CD4-positive, alpha-beta T cell treated with Interleukin-1 beta for 1 hour (primary cell): ENCODE measurements at regions not wholly inside any gene's neighbourhood (a gene's known extent, or its start where the extent isn't known, plus 50 kb on each side); places are given as distances from the start of the nearest gene placed in this dataset.

Source experiments
- DNase-seq, 2 donors: peaks; one replicate each; pipeline ENCODE4 v3.0.0-alpha.2; 2020 to 2022

DNA sequence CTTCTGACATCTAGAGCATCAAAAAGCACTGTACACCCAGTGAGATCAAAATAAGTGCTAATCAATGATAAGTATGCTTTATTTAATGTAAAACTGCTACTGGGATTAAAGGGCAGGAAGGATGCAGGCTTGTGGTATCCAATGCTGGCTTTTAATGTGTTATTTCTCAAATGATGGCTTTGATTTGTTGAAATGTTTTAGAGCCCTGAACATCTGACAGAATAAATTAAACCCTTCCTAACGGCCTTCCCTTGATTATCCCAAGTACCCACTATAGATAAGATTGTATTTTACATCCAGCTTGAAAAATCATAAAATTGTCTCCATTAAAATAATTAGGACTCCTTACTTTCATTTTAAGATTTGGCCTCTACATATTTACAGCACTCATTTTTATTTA is 382.9 kb downstream of the HNRNPD start:
- DNase-seq, result no peak

DNA sequence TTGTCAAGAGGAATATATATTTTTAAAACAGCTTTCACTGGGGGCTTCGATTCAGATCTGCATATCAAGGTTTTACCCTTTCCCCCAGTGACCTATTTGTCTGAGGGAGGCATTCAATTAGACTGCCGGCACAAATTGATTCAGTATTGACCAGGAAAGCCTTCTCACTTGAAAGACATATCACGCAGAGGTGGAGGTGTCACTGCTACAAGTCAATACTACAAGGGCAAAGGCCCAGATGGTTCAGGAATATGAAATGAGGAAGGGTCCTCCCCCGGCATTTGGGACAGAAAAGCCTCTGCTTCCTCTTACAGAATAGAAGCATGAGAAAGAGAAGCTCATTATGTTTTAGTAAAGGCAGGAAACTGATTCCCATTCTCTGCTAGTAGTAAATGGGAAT is 383.6 kb downstream of the HNRNPD start:
- DNase-seq, result no peak

DNA sequence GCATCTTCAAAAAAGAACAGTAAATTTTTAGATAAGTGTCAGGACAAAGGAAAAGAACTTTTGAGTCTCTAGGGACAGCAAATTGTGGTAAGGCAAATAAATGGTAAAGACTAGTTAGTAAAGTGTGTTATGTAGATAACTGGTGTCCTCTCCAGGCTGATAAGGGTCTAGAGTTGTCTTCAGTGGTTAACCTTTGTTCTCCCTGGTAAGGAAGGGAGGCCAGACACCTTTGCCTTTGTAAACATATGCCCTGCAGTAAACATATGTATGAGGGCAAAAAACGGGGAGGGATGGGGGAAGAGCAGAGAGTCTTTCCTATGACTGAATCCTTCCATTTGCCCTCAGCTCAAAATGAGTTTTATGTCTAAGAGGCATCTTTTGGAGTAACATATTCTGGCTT is 384.6 kb downstream of the HNRNPD start:
- no peak for DNase-seq

DNA sequence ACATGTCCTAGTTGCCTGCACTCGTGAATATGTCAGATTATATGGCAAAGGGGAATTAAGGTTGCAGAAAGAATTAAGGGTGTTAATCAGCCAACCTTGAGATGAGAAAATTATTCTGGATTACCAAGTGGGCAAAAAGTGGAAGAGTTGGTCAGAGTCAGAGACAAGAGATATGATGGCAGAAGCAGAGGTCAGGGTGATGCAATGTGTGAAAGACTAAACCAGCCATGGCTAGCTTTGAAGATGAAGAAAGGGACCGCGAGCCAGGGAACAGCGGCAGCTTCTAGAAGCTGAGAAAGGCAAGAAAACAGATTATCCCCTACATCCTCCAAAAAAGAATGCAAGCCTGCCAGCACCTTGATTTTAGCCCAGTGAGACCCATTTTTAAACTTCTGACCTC is 385.6 kb downstream of the HNRNPD start:
- no peak for DNase-seq

DNA sequence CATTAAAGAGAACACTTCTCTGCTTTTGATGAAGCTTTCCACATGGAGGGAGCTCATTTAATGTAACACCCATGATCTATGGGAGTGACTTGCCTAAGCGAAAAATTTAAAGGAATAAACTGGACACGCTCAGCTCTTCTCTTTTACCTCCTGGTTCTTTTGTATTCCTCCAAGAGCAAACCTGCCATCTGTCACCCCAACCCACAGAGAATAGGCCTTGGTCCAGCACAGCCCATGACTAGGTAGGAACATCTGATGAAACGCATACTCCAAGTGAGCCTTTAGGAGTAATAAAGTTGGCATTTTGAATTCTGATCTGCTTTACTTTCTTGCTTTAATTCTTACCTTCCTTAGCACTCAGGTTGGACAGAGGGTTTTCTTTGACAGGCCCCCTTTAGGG is 389.0 kb downstream of the HNRNPD start:
- DNase-seq, result no peak

DNA sequence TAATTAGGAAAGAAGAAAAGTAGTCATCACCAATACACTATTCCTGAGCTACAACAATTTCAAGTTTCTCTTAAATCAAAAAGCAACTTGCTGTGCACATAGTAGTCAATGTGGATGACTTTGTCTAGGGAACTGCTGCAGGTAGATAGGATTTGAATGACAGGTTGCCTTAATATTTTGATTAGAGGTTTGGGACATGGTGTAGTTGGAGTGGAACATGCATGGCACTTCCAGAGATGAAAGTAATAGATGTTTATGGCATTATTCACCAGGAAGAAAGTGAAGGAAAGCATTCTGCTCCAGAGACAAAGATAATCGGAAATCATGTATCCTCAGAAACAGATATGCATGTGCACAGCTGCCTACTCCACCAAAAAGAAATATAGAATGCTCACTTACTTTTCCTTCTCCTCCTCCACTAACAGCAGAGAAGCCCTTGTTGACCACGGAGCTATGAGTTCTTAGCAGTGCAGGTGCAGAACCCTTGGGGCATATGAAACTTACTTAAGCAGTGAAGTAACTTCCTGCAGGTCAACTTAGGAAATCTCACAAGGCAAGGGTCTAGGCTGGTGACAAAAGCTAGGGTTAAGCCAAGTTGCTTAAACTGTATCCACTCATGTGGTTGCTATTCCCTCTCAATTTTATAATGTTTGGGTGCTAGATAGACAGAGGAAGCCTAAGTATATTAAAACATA is 390.8 kb downstream of the HNRNPD start:
- no peak for DNase-seq

DNA sequence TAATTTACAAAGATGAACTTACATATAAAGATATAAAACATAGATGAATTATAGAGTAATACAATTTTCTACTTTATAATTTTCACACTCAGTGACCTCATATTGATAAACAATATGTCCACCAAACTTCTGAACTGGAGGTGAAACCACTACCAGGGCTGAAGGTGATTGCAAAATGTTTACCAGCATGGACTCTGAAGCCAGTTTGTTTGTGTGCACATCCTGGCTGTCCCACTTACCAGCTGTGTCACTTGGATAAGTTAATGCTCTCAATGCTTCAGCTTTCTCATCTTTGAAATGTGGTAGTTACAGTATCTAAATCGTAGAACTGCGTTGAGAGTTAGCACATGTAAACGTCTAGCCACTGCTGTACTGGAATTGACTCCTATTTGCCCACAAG is 392.6 kb downstream of the HNRNPD start:
- DNase-seq, result no peak

DNA sequence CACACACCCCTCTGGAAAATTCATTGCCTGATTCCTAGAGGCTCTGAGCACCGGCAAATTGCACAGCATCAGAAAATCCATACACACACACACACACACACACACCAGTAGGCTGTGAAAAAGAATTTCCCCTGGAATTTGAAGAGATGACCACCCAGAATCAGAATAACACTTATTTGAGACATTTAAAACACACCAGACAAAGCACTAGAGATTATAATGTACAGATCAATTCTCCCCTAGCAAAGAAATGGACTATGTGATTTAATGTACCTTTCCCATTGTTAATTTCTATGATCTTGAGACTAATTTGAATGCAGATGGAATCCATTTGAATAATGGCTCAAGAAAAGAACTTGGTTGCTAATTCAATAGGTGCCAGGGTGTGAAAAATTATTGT is 399.3 kb downstream of the HNRNPD start:
- DNase-seq, result no peak

DNA sequence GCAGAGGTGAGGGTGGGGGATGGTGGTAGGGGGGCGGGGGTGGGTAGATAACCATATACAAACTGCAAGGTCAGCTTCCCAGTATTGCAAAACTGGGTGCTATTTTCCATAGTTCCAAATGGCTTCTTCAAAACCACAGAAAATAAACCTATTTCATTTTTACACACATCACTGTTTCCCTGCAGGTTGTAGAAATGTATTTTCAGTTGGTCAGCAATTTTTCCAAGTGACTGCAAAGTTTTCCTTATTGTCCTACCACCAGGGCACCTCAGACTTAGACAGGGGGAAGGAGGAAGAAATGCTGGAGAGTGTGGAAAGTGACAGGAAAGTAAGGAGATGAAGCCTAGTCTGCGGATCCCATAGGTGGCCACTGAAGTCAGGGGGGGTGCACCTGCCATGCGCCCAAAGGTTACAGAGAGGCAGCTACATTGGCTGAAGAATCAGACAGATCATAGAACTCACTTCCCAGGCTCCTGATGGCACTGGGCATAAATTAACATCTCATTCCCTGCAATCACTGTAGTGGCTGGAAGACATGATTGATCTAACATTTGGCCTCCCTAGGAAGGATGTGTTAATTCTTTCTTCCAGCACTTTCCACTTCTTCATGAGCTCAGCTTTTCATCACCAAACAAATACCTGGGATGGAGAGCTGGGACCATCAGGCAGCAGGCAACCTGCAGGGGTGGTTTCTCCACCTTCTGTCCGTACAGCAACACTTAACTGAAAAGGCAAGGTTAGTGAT is 402.0 kb downstream of the HNRNPD start:
- DNase-seq, result no peak

DNA sequence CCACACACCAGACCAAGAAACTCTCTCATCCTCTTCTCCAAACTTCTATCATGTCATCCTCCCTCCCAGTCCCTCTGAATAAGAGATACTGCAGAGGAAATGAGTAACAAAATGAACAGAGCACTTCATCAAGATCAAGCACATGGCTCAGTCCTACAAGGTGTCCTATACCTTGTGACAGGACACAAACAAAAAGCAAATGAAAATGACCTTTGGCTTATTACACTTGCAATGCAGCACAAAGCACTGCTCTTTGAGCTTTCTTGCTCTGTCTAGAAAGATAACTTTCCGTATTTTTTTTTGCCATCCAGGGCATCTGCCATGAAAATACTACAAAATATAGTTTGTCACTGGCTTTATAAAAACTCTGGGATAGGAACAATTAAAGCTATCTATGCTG is 402.7 kb downstream of the HNRNPD start:
- no peak for DNase-seq

DNA sequence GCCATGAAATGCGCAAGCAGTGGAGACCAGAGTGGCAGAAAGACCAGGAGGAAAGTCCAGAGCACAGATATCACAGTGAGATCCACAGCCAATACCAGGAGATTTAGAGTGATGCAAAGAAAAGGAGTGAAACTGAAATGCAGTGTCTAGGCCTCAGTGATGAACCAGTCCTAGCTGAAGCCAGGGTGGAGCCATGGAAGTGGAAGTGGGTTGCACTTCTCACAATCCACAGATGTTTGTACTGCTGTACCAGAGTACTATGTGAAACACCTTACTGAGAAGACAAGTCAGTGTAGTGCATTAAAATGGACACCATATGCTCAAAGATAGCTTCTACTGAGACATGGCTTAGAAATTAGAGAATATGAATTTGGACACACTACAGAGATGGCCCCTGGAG is 403.3 kb downstream of the HNRNPD start:
- DNase-seq, result no peak

DNA sequence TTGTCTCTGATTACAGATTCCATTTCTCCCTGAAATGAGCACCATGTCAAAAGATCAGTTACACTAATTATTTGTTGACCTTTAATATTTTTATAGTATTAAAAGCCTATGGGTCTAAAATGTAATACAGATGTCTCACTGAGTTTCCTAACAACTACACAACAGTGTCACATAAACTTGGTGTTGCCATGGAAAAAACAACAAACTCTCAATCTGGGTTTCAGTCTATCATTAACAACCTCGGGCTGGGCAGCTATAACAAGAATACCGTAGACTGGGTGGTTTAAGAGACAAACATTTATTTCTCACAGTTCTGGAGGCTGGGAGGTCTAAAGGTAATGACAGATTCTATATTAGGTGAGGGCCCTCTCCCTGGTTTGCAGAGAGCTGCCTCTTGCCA is 407.1 kb downstream of the HNRNPD start:
- DNase-seq, result no peak

DNA sequence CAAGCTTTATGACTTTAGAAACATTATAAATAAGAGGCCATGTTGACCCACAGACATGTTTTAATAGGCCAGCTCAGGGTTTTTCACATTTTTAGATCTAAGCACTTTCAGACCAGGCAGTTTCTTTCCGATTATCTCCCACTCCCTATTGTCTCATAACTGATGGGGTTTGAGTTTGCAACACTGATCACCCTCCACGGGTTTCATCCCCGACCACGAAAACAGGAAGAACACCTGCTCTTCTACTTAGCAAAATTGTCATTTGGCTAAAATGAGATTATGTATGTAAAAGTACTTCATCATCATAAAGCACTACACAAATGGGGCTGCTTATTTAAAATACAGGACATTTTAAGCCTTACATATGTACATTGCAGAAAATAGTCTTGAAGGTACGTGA is 407.9 kb downstream of the HNRNPD start:
- no peak for DNase-seq

DNA sequence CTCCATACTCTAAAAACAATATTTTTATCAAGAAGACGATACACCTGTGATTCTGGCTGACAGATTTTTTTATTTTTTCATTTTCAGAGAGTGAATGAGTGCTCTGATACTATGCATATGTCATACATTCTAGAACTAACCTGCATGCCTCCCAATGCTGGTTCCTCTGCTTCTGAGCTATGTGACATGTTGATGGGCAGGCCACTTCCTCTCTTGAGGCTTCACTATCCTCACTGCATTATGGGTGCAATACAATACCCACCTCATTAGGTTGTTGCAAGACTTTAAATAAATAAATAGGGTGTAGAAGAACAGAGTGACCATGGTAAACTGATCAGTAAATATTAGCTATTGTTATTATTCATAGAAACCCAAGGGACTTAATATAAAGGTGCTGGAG is 408.3 kb downstream of the HNRNPD start:
- no peak for DNase-seq

DNA sequence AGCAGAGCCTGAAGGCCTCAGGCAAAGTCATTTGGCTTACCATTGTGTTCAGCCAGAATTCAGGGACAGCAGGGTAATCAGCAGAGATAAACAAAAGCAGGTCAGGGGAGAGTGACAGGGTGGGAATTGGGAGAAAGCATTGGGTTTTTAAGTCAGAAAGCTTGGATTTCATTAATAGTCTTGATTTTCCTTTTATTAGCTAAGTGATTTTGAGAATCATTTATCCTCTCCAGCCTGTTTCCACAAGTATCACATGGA is 410.1 kb downstream of the HNRNPD start:
- DNase-seq, result no peak

DNA sequence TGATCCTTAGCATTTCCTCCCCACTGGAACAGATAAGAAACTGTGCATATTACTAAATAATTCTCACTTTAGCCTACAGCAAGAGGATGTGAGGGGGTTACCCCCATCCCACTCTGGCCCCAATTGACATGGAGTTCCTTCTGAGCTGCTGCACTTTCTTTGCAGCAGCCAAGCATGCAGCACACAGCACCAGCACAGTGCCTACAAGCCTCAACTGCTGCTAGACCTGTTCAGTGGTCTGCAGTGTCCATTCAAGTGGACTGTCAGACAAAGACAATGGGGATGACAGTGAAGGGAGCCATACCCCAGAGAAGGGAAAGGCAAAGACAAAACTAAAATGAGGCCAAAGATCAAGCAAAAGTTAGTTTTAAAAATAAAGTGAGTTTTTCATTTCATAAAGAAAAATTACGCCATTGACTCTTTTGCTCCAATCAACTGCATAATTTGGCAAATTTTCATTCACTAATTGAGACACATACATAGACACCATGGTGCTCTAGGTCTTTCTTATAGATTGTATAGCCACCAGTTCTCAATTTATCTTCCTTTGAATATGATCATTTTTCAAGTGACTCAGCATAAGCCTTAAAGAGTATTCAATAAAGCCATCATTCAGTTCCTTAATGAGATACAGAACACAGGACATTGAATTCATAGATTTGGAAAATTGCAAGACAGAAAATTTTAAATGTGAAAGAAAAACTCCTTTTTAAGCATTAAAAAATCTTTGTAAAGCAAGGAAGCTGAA is 410.6 kb downstream of the HNRNPD start:
- DNase-seq, result no peak

DNA sequence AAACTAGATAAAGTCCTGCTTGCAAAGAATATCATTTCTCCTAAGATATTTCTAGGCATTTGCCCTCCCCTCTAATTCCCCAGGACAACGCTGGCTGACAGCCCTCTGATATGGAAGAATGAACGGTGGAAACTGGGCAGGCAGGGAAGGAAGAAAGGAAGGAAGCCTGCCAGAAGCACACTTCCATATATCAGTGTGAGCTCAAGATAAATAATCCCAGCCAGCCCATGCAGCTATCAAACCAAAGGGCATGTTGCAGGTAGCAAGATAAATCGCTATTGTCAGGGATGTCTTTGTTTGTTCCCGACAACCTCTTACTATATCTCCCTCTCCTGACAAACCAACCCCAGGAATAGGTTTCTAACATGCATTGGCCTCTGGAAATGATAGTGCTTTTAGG is 412.8 kb downstream of the HNRNPD start:
- DNase-seq, result no peak

DNA sequence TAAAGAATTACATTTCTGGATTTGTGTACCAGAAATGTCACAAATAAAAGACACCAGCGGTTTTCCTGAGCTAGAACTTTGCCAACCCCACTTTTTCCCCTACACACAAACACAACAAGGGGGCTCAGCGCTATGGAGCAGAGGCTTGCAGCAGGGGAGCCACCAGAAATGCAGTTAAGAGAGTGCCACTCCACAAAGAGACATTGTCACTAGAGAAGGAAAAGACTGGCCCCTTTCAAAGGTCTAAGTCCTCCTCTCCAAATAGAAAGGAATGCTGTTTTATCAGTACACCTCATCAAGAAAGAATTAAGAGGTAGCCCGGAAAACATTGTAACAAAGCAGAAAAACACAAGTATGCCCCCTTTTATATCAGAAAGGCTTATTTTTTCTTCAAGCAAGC is 419.5 kb downstream of the HNRNPD start:
- no peak for DNase-seq

DNA sequence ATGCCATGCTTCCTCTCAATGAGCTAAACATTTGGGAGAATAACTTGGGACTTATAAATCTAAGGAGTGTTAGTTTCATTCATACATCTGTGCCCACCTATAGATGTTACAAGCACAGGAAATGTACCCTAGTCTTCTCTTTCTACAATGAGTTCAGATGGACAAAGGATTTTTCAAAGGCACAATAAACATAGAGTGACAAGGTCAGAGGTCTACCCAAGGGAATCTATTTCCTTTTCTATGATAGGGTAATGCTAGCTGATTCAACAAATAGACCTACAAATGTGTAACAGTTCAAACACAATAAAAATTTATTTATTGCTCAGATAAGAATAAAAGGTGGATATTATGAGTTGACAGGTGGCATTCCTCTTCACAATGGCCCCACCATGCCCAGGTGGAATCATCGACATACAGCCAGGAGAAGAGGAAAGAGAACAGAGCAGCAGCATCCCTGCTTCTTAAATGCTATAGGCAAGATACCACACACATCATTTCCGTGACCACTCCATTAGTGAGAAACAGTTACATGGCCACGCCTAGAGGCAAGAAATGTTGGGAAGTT is 421.8 kb downstream of the HNRNPD start:
- no peak for DNase-seq

DNA sequence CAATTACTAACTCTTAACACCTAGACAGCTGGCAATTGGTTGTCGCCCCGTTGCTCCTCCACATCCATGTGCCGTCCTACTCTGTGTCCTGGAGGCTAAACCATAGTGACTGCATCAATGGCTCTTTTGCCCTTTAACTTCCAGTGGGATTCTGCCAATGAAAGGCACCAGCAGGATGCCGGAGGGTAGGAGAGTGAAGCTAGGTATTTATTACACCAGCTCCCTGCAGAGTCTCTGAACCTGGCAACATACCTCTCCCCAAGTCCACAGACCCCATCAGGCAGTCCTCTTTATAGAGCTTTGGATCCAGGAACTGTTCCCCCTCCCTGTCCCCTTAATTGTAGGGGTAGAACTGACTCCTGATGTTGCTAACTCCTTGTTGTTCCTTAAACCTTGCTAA is 426.8 kb downstream of the HNRNPD start:
- DNase-seq, result no peak

DNA sequence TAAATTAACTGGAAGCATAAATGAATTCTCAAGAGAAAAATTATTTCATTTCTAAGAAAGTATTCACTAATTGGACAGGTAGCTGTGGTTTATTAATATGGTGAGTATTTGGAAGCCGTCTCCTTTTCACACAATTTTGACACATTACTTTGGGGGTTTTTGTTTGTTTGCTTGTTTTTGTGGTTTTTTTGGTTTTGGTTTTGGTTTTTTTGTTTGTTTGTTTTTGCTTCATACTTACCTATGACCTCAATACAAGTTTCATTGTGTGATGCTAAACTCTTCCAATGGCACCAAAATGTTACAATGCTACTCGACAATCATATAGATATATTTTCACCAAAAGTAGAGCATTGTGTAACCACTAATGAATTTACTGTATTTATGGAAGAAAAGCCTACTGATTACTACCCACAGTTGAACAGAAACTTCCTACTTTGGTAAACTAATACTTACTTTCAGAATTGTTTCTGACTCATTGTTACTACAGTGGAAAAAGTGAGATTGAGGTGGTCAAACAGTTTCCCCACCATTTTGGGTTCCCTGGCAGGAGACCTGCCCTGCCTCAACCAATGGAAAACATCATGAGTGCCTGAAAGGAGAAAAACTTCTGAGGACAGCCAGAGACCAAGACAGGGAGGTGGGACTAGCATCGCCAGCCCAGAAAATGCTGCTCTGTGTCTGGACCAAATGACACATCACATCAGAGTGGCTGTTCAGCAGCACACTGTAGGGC is 443.1 kb downstream of the HNRNPD start:
- no peak for DNase-seq

DNA sequence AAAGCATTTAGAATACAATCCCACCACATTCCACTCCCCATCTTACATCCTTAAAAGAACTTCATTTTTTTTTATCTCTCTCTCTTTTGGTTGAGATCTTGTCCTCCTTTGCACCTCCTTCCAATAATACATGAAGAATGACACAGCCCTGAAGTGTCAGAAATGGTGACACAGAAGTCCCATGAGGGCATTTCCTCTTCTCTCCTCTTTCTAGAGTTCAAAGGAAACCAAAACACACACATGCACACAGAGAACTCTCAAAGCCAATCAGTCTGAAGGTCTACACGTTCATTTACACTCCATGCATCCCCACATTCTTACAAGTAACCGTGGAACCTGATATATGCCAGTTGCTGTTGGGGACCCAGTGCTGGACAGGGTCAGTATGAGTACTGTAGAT is 450.7 kb downstream of the HNRNPD start:
- DNase-seq, result no peak

DNA sequence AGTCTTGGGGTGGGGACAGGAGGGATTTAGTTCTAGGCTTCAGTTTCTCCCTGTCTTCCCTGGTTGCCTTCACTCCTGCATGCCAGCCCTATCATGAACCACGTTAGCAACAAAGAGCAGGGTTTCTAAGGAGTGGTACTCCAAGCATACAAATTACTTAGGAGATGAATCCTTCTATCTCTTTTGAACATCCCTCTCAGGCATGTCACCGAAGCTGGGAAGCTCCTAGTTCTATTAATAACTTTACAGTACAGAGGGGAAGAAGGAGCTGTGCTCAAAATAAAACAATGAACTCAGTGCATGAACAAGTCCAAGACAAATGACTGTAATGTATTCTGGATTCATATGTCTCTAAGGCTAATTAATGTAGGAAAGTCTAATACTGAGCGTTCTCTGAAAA is 450.6 kb upstream of the RASGEF1B start:
- DNase-seq, result no peak
